HCT116 (cell line): ENCODE measurements at regions not wholly inside any gene's neighbourhood (a gene's known extent, or its start where the extent isn't known, plus 50 kb on each side); places are given as distances from the start of the nearest gene placed in this dataset.

Experiments
- EZH2phosphoT487 ChIP-seq: fragments of 200-600 bp; IDR thresholded peaks from 2 replicates; pipeline ENCODE4 v1.6.1; 2018; ENCODE audit warnings: antibody characterized with exemption, borderline replicate concordance
- MAX ChIP-seq: IDR thresholded peaks from 2 replicates; pipeline ENCODE4 v1.6.1; 2012
- POLR2A ChIP-seq: IDR thresholded peaks from 2 replicates; pipeline ENCODE4 v1.7.0; 2011; ENCODE audit warnings: borderline replicate concordance; ENCODE audit not compliant: insufficient read depth, insufficient read length; ENCODE audit errors: extremely low read depth
- POLR2AphosphoS5 ChIP-seq: IDR thresholded peaks from 2 replicates; pipeline ENCODE4 v1.6.1; 2011; ENCODE audit warnings: mild to moderate bottlenecking, low read depth, low read length, moderate library complexity
- ZNF274 ChIP-seq: fragments of 200-500 bp; sonication (Bioruptor generic); IDR thresholded peaks from 2 replicates; pipeline ENCODE4 v1.6.1; 2014; ENCODE audit warnings: mild to moderate bottlenecking, low read depth, low read length, inconsistent platforms
- TF ChIP-seq, protein P1 (sequence below), 3 experiments: fragments of 200-600 bp in 1 of 3; sonication (generic) in 1 of 3; IDR thresholded peaks in 2 of 3; conservative IDR thresholded peaks in 1 of 3; 2 replicates each; pipeline ENCODE4 v1.5.1; 2012 to 2017; ENCODE audit warnings: low read depth in 2 of 3, low read length in 2 of 3, antibody characterized with exemption in 1 of 3, borderline replicate concordance in 1 of 3, control low read depth in 1 of 3, mild to moderate bottlenecking in 1 of 3, mixed read lengths in 1 of 3, mixed run types in 1 of 3, moderate library complexity in 1 of 3; ENCODE audit not compliant: insufficient read depth in 1 of 3
- TF ChIP-seq, protein P2 (sequence below): IDR thresholded peaks from 2 replicates; pipeline ENCODE4 v1.6.1; 2012; ENCODE audit warnings: low read depth

DNA sequence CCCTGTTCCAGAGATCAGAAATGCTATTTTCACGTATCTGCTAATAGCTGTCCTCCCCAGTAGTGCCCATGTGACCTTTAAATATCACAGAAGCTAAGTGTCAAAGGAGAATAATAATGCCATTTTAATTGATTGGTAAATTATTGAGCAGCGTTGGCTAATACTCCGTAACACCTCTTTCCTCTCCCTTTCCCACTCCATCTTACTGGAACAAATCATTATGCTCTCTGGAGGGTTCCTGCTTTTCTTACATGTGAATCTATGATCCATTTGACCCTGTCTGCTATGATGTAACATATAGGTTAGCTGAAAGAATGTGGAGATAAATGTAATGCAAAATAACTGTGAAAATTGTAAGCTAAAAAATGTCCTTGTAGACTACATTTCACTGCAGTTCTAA is 383.6 kb upstream of the GYPC start:
- TF ChIP-seq POLR2A: no peak
- no peak for TF ChIP-seq MAX
- no peak for TF ChIP-seq EZH2phosphoT487
- TF ChIP-seq, protein P1, sequence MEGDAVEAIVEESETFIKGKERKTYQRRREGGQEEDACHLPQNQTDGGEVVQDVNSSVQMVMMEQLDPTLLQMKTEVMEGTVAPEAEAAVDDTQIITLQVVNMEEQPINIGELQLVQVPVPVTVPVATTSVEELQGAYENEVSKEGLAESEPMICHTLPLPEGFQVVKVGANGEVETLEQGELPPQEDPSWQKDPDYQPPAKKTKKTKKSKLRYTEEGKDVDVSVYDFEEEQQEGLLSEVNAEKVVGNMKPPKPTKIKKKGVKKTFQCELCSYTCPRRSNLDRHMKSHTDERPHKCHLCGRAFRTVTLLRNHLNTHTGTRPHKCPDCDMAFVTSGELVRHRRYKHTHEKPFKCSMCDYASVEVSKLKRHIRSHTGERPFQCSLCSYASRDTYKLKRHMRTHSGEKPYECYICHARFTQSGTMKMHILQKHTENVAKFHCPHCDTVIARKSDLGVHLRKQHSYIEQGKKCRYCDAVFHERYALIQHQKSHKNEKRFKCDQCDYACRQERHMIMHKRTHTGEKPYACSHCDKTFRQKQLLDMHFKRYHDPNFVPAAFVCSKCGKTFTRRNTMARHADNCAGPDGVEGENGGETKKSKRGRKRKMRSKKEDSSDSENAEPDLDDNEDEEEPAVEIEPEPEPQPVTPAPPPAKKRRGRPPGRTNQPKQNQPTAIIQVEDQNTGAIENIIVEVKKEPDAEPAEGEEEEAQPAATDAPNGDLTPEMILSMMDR (IDR thresholded peaks at IDR 0.05 in 2 of 3, conservative IDR thresholded peaks at IDR 0.05 in 1 of 3; ENCODE audit: borderline replicate concordance in 1 of 3, insufficient read depth in 1 of 3, low read depth in 2 of 3, low read length in 2 of 3): no peak
- TF ChIP-seq, protein P2, sequence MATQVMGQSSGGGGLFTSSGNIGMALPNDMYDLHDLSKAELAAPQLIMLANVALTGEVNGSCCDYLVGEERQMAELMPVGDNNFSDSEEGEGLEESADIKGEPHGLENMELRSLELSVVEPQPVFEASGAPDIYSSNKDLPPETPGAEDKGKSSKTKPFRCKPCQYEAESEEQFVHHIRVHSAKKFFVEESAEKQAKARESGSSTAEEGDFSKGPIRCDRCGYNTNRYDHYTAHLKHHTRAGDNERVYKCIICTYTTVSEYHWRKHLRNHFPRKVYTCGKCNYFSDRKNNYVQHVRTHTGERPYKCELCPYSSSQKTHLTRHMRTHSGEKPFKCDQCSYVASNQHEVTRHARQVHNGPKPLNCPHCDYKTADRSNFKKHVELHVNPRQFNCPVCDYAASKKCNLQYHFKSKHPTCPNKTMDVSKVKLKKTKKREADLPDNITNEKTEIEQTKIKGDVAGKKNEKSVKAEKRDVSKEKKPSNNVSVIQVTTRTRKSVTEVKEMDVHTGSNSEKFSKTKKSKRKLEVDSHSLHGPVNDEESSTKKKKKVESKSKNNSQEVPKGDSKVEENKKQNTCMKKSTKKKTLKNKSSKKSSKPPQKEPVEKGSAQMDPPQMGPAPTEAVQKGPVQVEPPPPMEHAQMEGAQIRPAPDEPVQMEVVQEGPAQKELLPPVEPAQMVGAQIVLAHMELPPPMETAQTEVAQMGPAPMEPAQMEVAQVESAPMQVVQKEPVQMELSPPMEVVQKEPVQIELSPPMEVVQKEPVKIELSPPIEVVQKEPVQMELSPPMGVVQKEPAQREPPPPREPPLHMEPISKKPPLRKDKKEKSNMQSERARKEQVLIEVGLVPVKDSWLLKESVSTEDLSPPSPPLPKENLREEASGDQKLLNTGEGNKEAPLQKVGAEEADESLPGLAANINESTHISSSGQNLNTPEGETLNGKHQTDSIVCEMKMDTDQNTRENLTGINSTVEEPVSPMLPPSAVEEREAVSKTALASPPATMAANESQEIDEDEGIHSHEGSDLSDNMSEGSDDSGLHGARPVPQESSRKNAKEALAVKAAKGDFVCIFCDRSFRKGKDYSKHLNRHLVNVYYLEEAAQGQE: no peak
- TF ChIP-seq ZNF274: no peak
- TF ChIP-seq POLR2AphosphoS5: no peak
